Thyroid gland (tissue), 4 donors: ENCODE measurements at regions not wholly inside any gene's neighbourhood (a gene's known extent, or its start where the extent isn't known, plus 50 kb on each side); places are given as distances from the start of the nearest gene placed in this dataset.

Source experiments
- CTCF ChIP-seq, 6 experiments: fragments of 200-600 bp in 3 of 6; fragments of 450-650 bp in 3 of 6; sonication (generic) in 3 of 6; IDR thresholded peaks; one replicate each; pipeline ENCODE4 v1.5.1; 2016 to 2019; ENCODE audit warnings: antibody characterized with exemption in 6 of 6, mild to moderate bottlenecking in 2 of 6, inconsistent platforms in 1 of 6, moderate library complexity in 1 of 6
- POLR2A ChIP-seq, 2 donors: fragments of 450-650 bp; IDR thresholded peaks; one replicate each; pipeline ENCODE4 v1.6.1; 2017; ENCODE audit warnings: antibody characterized with exemption in 2 of 2, mild to moderate bottlenecking in 2 of 2, moderate library complexity in 1 of 2

- TF ChIP-seq CTCF (IDR thresholded peaks at IDR 0.05) (peak in 4 of 6 experiments; percentile 20 to 47 (median 38)), POLR2A (IDR thresholded peaks at IDR 0.05) (no peak)
Measured at GRCh38 chr2:175282300-175282699, 100.8 kb upstream of the ATP5MC3 start.
